Right lobe of liver (tissue), 6 donors: ENCODE measurements at regions not wholly inside any gene's neighbourhood (a gene's known extent, or its start where the extent isn't known, plus 50 kb on each side); places are given as distances from the start of the nearest gene placed in this dataset.

Source experiments
- ATAC-seq, 4 donors: fragments of 200-7000 bp; cut with Tn5 transposase; one replicate each; pipeline ENCODE4 v1.9.1; 2020; ENCODE audit warnings: mild to moderate bottlenecking in 4 of 4, moderate library complexity in 4 of 4
- DNase-seq, 3 donors: peaks; one replicate each; pipeline ENCODE4 v3.0.0-alpha.2; 2020
- H3K27ac ChIP-seq, 3 donors: fragments of 200-600 bp; one replicate each; pipeline ENCODE4 v1.8.0; 2022
- H3K27me3 ChIP-seq, 2 donors: fragments of 200-600 bp; one replicate each; pipeline ENCODE4 v1.8.0; 2022
- H3K36me3 ChIP-seq, 4 donors: fragments of 200-600 bp; sonication (generic) in 1 of 4; one replicate each; pipeline versions ENCODE4 v1.5.1 to v1.8.0; 2017 to 2022; ENCODE audit warnings: control low read depth in 1 of 4
- H3K4me1 ChIP-seq, 4 donors: fragments of 200-600 bp; sonication (generic) in 1 of 4; one replicate each; pipeline versions ENCODE4 v1.5.1 to v1.8.0; 2017 to 2022; ENCODE audit warnings: control low read depth in 1 of 4
- H3K4me3 ChIP-seq, 3 donors: fragments of 200-600 bp; one replicate each; pipeline ENCODE4 v1.8.0; 2022
- H3K9me3 ChIP-seq, 4 donors: fragments of 200-600 bp; sonication (generic) in 1 of 4; one replicate each; pipeline versions ENCODE4 v1.5.1 to v1.8.0; 2017 to 2022; ENCODE audit warnings: control low read depth in 1 of 4
- CTCF ChIP-seq, 4 donors: fragments of 200-600 bp in 3 of 4; fragments of 450-650 bp in 1 of 4; IDR thresholded peaks; one replicate each; pipeline versions ENCODE4 v1.5.1 to v1.8.0; 2016 to 2022; ENCODE audit warnings: antibody characterized with exemption in 4 of 4, mild to moderate bottlenecking in 2 of 4
- POLR2A ChIP-seq: fragments of 450-650 bp; IDR thresholded peaks from one replicate; pipeline ENCODE4 v1.6.1; 2017; ENCODE audit warnings: antibody characterized with exemption, mild to moderate bottlenecking
- WGBS: methylation state at CpG from one replicate; pipeline ENCODE4 v1.1.6; 2018; ENCODE audit warnings: low coverage, low lambda C conversion rate; ENCODE audit not compliant: insufficient coverage; ENCODE audit errors: missing lambda C conversion rate; 5-methylcytosine and 5-hydroxymethylcytosine counted together
- intact Hi-C, 2 donors: fragments of 100-400 bp; cut with DNase I; formaldehyde crosslinking; loops; one replicate each; pipeline versions ENCODE4 v1.11.2 to v1.14.1; 2022
- donor health status: DM: no; HTN: yes; CAD: no.
- donor health status: DM: no; HTN: no; CAD: no.
- donor health status: DM: no; HTN: no; CAD: no.
- donor health status: DM: no; HTN: yes; CAD: no.
- donor health status: DM: no; HTN: yes; CAD: no.

GRCh38 chr22:49320714-49321476 is 506.8 kb downstream of the BRD1 start:
- Histone ChIP-seq H3K4me1 (no peaks in the 10 kb centered on the region), H3K9me3 (no peaks in the 10 kb centered on the region), H3K27ac (no peak overlapping the region), H3K27me3 (no peaks in the 10 kb centered on the region), H3K36me3 (no peaks in the 10 kb centered on the region), H3K4me3 (no peak overlapping the region)
- ATAC-seq (no peak), DNase-seq (no peak)
- no peak for TF ChIP-seq POLR2A
- no peak for TF ChIP-seq CTCF (IDR thresholded peaks at IDR 0.05)
- intact Hi-C loops = no loop called here
- WGBS = 66% methylated on average over 16 of the region's 29 CpGs

- 29% methylated on average over 5 of the region's 5 CpGs for WGBS
- intact Hi-C loops = no loop called here
- TF ChIP-seq POLR2A (no peak), CTCF (IDR thresholded peaks at IDR 0.05) (peak in 2 of 4 donors; percentile 10 to 19)
These were observed 510.3 kb downstream of the BRD1 start for GRCh38 chr22:49317369-49317768.

GRCh38 chr22:49312601-49313000 is 515.1 kb downstream of the BRD1 start:
- no peak for TF ChIP-seq POLR2A
- TF ChIP-seq CTCF (IDR thresholded peaks at IDR 0.05) = no peak
- H3K4me1 ChIP-seq = no peaks in the 10 kb centered on the region
- H3K4me3 ChIP-seq = no peak overlapping the region
- no peak overlapping the region for H3K27ac ChIP-seq
- WGBS = 33% methylated on average over 1 of the region's 2 CpGs
- intact Hi-C loops = no loop called here
- no peaks in the 10 kb centered on the region for H3K9me3 ChIP-seq
- no peaks in the 10 kb centered on the region for H3K36me3 ChIP-seq
- ATAC-seq (no peak), DNase-seq (no peak)
- H3K27me3 ChIP-seq = no peaks in the 10 kb centered on the region

More at GRCh38 chr22:49317369-49317768, 510.3 kb downstream of the BRD1 start:
- Histone ChIP-seq H3K27ac (no peak overlapping the region), H3K36me3 (no peaks in the 10 kb centered on the region), H3K9me3 (no peaks in the 10 kb centered on the region), H3K4me1 (no peaks in the 10 kb centered on the region), H3K4me3 (no peak overlapping the region), H3K27me3 (no peaks in the 10 kb centered on the region)
- no peak for ATAC-seq
- DNase-seq = no peak

- Histone ChIP-seq H3K9me3 (no peaks in the 10 kb centered on the region), H3K36me3 (no peaks in the 10 kb centered on the region), H3K27me3 (no peaks in the 10 kb centered on the region), H3K4me3 (no peak overlapping the region), H3K4me1 (no peaks in the 10 kb centered on the region), H3K27ac (no peak overlapping the region)
- DNase-seq (peak in 2 of 3 donors; percentile 3 to 18), ATAC-seq (no peak)
- TF ChIP-seq CTCF (IDR thresholded peaks at IDR 0.05) = no peak
- TF ChIP-seq POLR2A = no peak
- 85% methylated on average over 3 of the region's 11 CpGs for WGBS
- intact Hi-C loops = no loop called here
These were observed 517.3 kb downstream of the BRD1 start for GRCh38 chr22:49310354-49310753.
